Trophoblast cell (in vitro differentiated cells and primary cell): ENCODE measurements at regions not wholly inside any gene's neighbourhood (a gene's known extent, or its start where the extent isn't known, plus 50 kb on each side); places are given as distances from the start of the nearest gene placed in this dataset.

Experiments used
- DNase-seq, 2 donors: peaks; one replicate each; pipeline ENCODE4 v3.0.0-alpha.2; 2016
- H2AFZ ChIP-seq: 2 replicates; pipeline ENCODE4 v1.6.1; 2013; ENCODE audit warnings: low read length, moderate library complexity, mild to moderate bottlenecking; ENCODE audit not compliant: insufficient read depth, poor library complexity
- H2AK5ac ChIP-seq: 2 replicates; pipeline ENCODE4 v1.6.1; 2013; ENCODE audit warnings: mild to moderate bottlenecking, low read length
- H2BK120ac ChIP-seq: 2 replicates; pipeline ENCODE4 v1.6.1; 2013; ENCODE audit warnings: low read length, mild to moderate bottlenecking, moderate library complexity; ENCODE audit not compliant: insufficient read depth, poor library complexity
- H2BK12ac ChIP-seq: 2 replicates; pipeline ENCODE4 v1.6.1; 2013; ENCODE audit warnings: mild to moderate bottlenecking, low read length, moderate library complexity
- H2BK5ac ChIP-seq: 2 replicates; pipeline ENCODE4 v1.6.1; 2013; ENCODE audit warnings: low read length, low read depth, moderate library complexity, mild to moderate bottlenecking; ENCODE audit not compliant: poor library complexity
- H3K14ac ChIP-seq: 2 replicates; pipeline ENCODE4 v1.6.1; 2013; ENCODE audit warnings: mild to moderate bottlenecking, low read length
- H3K18ac ChIP-seq: 2 replicates; pipeline ENCODE4 v1.6.1; 2013; ENCODE audit warnings: mild to moderate bottlenecking, low read length
- H3K23ac ChIP-seq: 2 replicates; pipeline ENCODE4 v1.6.1; 2013; ENCODE audit warnings: low read length
- H3K27ac ChIP-seq: 2 replicates; pipeline ENCODE4 v1.5.1; 2013; ENCODE audit warnings: low read depth, mild to moderate bottlenecking, inconsistent platforms, low read length, moderate library complexity
- H3K27me3 ChIP-seq: 2 replicates; pipeline ENCODE4 v1.6.1; 2013; ENCODE audit warnings: inconsistent platforms, mild to moderate bottlenecking, low read length, moderate library complexity; ENCODE audit not compliant: insufficient read depth
- H3K36me3 ChIP-seq, 2 experiments: 1 replicate in 1 of 2; 2 replicates in 1 of 2; pipeline ENCODE4 v1.6.1; 2013; ENCODE audit warnings: low read length in 2 of 2, mild to moderate bottlenecking in 2 of 2, moderate library complexity in 1 of 2; ENCODE audit not compliant: insufficient read depth in 2 of 2, control insufficient read depth in 1 of 2
- H3K4ac ChIP-seq: 2 replicates; pipeline ENCODE4 v1.6.1; 2013; ENCODE audit warnings: low read depth, mild to moderate bottlenecking, low read length, moderate library complexity
- H3K4me1 ChIP-seq, 2 experiments: 1 replicate in 1 of 2; 2 replicates in 1 of 2; pipeline ENCODE4 v1.6.1; 2013; ENCODE audit warnings: low read length in 2 of 2, mild to moderate bottlenecking in 2 of 2, moderate library complexity in 1 of 2; ENCODE audit not compliant: insufficient read depth in 2 of 2, control insufficient read depth in 1 of 2
- H3K4me2 ChIP-seq: 2 replicates; pipeline ENCODE4 v1.6.1; 2013; ENCODE audit warnings: inconsistent platforms, mild to moderate bottlenecking, low read length, moderate library complexity
- H3K4me3 ChIP-seq: 2 replicates; pipeline ENCODE4 v1.5.1; 2013; ENCODE audit warnings: mild to moderate bottlenecking, low read depth, low read length, inconsistent platforms
- H3K79me1 ChIP-seq: one replicate; pipeline ENCODE4 v1.6.1; 2013; ENCODE audit warnings: low read length
- H3K79me2 ChIP-seq: 2 replicates; pipeline ENCODE4 v1.6.1; 2013; ENCODE audit warnings: low read length, mild to moderate bottlenecking; ENCODE audit not compliant: control insufficient read depth, insufficient read depth, poor library complexity
- H3K9ac ChIP-seq: 2 replicates; pipeline ENCODE4 v1.6.1; 2013; ENCODE audit warnings: mild to moderate bottlenecking, low read length
- H3K9me3 ChIP-seq: 2 replicates; pipeline ENCODE4 v1.6.1; 2013; ENCODE audit warnings: low read depth, mild to moderate bottlenecking, control low read depth, inconsistent platforms, low read length; ENCODE audit not compliant: insufficient read depth
- H4K12ac ChIP-seq: 2 replicates; pipeline ENCODE4 v1.6.1; 2013; ENCODE audit warnings: low read depth, mild to moderate bottlenecking, low read length, moderate library complexity
- H4K8ac ChIP-seq: 2 replicates; pipeline ENCODE4 v1.6.1; 2013; ENCODE audit warnings: low read depth, mild to moderate bottlenecking, low read length, moderate library complexity
- H4K91ac ChIP-seq: one replicate; pipeline ENCODE4 v1.6.1; 2013; ENCODE audit warnings: low read depth, mild to moderate bottlenecking, low read length, moderate library complexity
- WGBS: extraction: QIAGEN DNeasy Blood & Tissue Kit; methylation state at CpG from one replicate; pipeline ENCODE4 v1.1.7; 2013; ENCODE audit warnings: missing lambda C conversion rate; ENCODE audit not compliant: insufficient read length, insufficient coverage; ENCODE audit errors: extremely low coverage; 5-methylcytosine and 5-hydroxymethylcytosine counted together

DNA sequence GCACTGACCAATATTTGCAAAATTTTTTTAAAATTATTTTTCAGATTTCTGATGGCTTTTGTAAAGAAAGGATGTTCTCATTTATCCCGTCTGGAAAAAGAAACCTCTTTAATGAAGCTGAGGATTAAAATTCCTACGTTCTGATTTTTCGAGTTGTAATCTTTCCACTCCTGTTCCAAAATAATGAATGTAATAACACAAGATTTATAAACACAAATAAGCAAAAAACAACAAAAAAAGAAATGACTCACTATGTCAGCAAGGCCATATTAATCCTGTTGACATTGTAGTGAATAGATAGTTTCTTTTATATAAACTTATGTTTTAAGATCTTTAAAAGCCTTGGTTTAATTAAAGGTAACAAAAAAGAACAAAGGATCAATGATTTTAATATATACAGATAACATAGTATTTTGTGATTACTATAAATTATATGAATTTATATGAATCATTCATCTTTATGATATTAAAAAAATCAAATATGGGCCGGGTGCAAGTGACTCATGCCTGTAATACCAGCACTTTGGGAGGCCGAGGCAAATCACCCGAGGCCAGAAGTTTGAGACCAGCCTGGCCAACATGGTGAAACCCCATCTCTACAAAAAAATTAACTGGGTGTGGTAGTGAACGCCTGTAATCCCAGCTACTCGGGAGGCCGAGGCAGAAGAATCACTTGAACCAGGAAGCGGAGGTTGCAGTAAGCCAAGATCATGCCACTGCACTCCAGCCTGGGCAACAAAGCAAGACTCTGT lies 336.6 kb upstream of the DAB2 start:
- no peak overlapping the region for H2BK12ac ChIP-seq
- H4K91ac ChIP-seq = no peak overlapping the region
- no peak overlapping the region for H3K27ac ChIP-seq
- H3K4ac ChIP-seq = no peak overlapping the region
- no peak for DNase-seq
- H4K12ac ChIP-seq = no peak overlapping the region
- H3K18ac ChIP-seq = no peak overlapping the region
- H3K4me1 ChIP-seq = no peaks in the 10 kb centered on the region
- H4K8ac ChIP-seq = no peak overlapping the region
- no peak overlapping the region for H3K4me3 ChIP-seq
- no peaks in the 10 kb centered on the region for H3K36me3 ChIP-seq
- H3K27me3 ChIP-seq = no peaks in the 10 kb centered on the region
- no peak overlapping the region for H2AFZ ChIP-seq
- H3K79me2 ChIP-seq = no peaks in the 10 kb centered on the region
- H3K14ac ChIP-seq = no peak overlapping the region
- H3K9me3 ChIP-seq = no peaks in the 10 kb centered on the region
- no peak overlapping the region for H3K9ac ChIP-seq
- no peak overlapping the region for H2BK120ac ChIP-seq
- H3K79me1 ChIP-seq = no peaks in the 10 kb centered on the region
- no peak overlapping the region for H3K4me2 ChIP-seq
- no peak overlapping the region for H3K23ac ChIP-seq
- no CpG with 5 or more reads among the region's 10 CpGs for WGBS
- no peak overlapping the region for H2AK5ac ChIP-seq
- H2BK5ac ChIP-seq = no peak overlapping the region

DNA sequence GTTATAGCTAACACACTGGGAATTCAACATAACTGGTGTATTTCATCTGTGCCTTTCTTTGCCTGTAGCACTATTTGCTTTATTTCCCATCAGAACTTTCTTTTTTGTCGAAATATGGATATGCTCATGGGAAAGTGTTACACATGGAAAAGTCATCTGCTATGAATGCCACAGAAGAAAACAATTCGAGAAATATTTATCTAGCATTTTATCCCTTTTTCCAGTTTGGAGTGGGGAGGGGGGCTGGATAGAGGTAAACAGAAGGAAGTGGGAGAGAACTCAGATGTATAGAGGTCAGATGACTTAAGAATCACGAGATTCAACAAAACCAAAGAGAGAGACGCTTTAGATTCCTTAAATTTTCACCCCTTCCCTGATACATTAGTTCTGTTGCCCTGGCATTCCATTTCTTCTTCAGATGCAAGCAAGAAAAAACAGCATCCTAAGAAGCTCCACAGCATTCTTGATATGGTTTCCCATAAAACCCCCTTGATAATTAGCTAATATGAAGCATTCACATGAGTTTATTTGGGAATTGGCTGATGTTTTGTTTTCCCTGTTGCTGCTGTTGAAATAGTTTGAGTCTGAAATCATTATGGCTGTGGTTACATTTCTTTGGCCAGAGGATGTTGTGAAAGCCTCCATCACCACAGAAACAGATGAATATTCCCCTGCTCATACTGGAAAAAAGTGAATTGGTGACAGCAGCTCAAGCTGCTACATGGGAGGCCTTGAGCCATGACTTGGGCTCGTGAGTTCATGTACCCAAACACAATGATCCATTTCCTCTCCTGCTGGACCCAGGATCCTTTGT lies 335.8 kb upstream of the DAB2 start:
- no peaks in the 10 kb centered on the region for H3K9me3 ChIP-seq
- no peak overlapping the region for H3K27ac ChIP-seq
- no peak overlapping the region for H2AK5ac ChIP-seq
- peak in 1 of 2 donors; percentile 26 for DNase-seq
- H2BK12ac ChIP-seq = no peak overlapping the region
- H3K9ac ChIP-seq = no peak overlapping the region
- WGBS = no CpG with 5 or more reads among the region's 5 CpGs
- H3K18ac ChIP-seq = no peak overlapping the region
- no peak overlapping the region for H3K14ac ChIP-seq
- no peak overlapping the region for H4K8ac ChIP-seq
- no peak overlapping the region for H2BK120ac ChIP-seq
- H3K23ac ChIP-seq = no peak overlapping the region
- H3K36me3 ChIP-seq = no peaks in the 10 kb centered on the region
- no peak overlapping the region for H3K4ac ChIP-seq
- H3K4me3 ChIP-seq = no peak overlapping the region
- H3K4me1 ChIP-seq = no peaks in the 10 kb centered on the region
- H3K4me2 ChIP-seq = no peak overlapping the region
- H3K79me1 ChIP-seq = no peaks in the 10 kb centered on the region
- H3K27me3 ChIP-seq = no peaks in the 10 kb centered on the region
- no peak overlapping the region for H4K12ac ChIP-seq
- no peak overlapping the region for H4K91ac ChIP-seq
- no peak overlapping the region for H2BK5ac ChIP-seq
- no peak overlapping the region for H2AFZ ChIP-seq
- H3K79me2 ChIP-seq = no peaks in the 10 kb centered on the region

- no peak for DNase-seq
- Histone ChIP-seq H2BK5ac (no peak overlapping the region), H3K4me1 (no peaks in the 10 kb centered on the region), H2AK5ac (no peak overlapping the region), H3K36me3 (no peaks in the 10 kb centered on the region), H3K23ac (no peak overlapping the region), H4K12ac (no peak overlapping the region), H2BK12ac (no peak overlapping the region), H3K27ac (no peak overlapping the region), H3K14ac (no peak overlapping the region), H3K4me2 (no peak overlapping the region), H2AFZ (no peak overlapping the region), H3K9ac (no peak overlapping the region), H3K9me3 (no peaks in the 10 kb centered on the region), H3K27me3 (no peaks in the 10 kb centered on the region), H3K18ac (no peak overlapping the region), H3K4me3 (no peak overlapping the region), H3K79me2 (no peaks in the 10 kb centered on the region), H2BK120ac (no peak overlapping the region), H4K8ac (no peak overlapping the region), H3K4ac (no peak overlapping the region), H3K79me1 (no peaks in the 10 kb centered on the region), H4K91ac (no peak overlapping the region)
These were observed 334.9 kb upstream of the DAB2 start for GRCh38 chr5:39759701-39760100.

- Histone ChIP-seq H3K4me3 (no peak overlapping the region), H4K12ac (no peak overlapping the region), H3K9ac (no peak overlapping the region), H3K27me3 (no peaks in the 10 kb centered on the region), H3K27ac (no peak overlapping the region), H2AFZ (no peak overlapping the region), H3K14ac (no peak overlapping the region), H3K36me3 (no peaks in the 10 kb centered on the region), H3K23ac (no peak overlapping the region), H3K18ac (no peak overlapping the region), H3K4me2 (no peak overlapping the region), H4K91ac (no peak overlapping the region), H3K4me1 (no peaks in the 10 kb centered on the region), H3K9me3 (no peaks in the 10 kb centered on the region), H2AK5ac (no peak overlapping the region), H2BK120ac (no peak overlapping the region), H3K79me1 (no peaks in the 10 kb centered on the region), H3K4ac (no peak overlapping the region), H4K8ac (no peak overlapping the region), H3K79me2 (no peaks in the 10 kb centered on the region), H2BK12ac (no peak overlapping the region), H2BK5ac (no peak overlapping the region)
- WGBS = no CpG with 5 or more reads among the region's 3 CpGs
- peak in 1 of 2 donors; percentile 17 for DNase-seq
These were observed 333.6 kb upstream of the DAB2 start for GRCh38 chr5:39758426-39758825.
